HEK293 (cell line): ENCODE measurements at regions not wholly inside any gene's neighbourhood (a gene's known extent, or its start where the extent isn't known, plus 50 kb on each side); places are given as distances from the start of the nearest gene placed in this dataset.

Experiments
- FEZF1 ChIP-seq: fragments of 450-650 bp; formaldehyde crosslinking; IDR thresholded peaks from 2 replicates; pipeline ENCODE4 v1.5.1; 2016; ENCODE audit warnings: missing biosample characterization, missing genetic modification characterization
- KLF9 ChIP-seq: fragments of 450-650 bp; formaldehyde crosslinking; IDR thresholded peaks from 2 replicates; pipeline ENCODE4 v1.5.1; 2016; ENCODE audit warnings: missing biosample characterization, missing genetic modification characterization, low read depth
- ZNF132 ChIP-seq: fragments of 450-650 bp; formaldehyde crosslinking; IDR thresholded peaks from 2 replicates; pipeline ENCODE4 v1.5.1; 2017; ENCODE audit warnings: missing biosample characterization, missing genetic modification characterization, borderline replicate concordance
- ZNF133 ChIP-seq: fragments of 450-650 bp; formaldehyde crosslinking; IDR thresholded peaks from 2 replicates; pipeline ENCODE4 v1.5.1; 2016; ENCODE audit warnings: missing biosample characterization, missing genetic modification characterization
- ZNF274 ChIP-seq, 2 experiments: fragments of 200-500 bp in 1 of 2; fragments of 450-650 bp in 1 of 2; sonication (Bioruptor generic) in 1 of 2; formaldehyde crosslinking in 1 of 2; IDR thresholded peaks; 2 replicates each; pipeline versions ENCODE4 v1.5.1 to v1.6.1; 2014 to 2016; ENCODE audit warnings: borderline replicate concordance in 1 of 2, inconsistent platforms in 1 of 2, low read length in 1 of 2, missing biosample characterization in 1 of 2, missing genetic modification characterization in 1 of 2
- ZNF660 ChIP-seq: fragments of 450-650 bp; IDR thresholded peaks from 2 replicates; pipeline ENCODE4 v1.5.1; 2018; ENCODE audit warnings: missing biosample characterization, mild to moderate bottlenecking, missing genetic modification characterization
- ZNF843 ChIP-seq: fragments of 450-650 bp; formaldehyde crosslinking; IDR thresholded peaks from 2 replicates; pipeline ENCODE4 v1.5.1; 2016; ENCODE audit warnings: missing biosample characterization, missing genetic modification characterization
- TF ChIP-seq, protein P1 (sequence below): fragments of 450-650 bp; formaldehyde crosslinking; IDR thresholded peaks from 2 replicates; pipeline ENCODE4 v1.5.1; 2016; ENCODE audit warnings: missing biosample characterization, missing genetic modification characterization

DNA sequence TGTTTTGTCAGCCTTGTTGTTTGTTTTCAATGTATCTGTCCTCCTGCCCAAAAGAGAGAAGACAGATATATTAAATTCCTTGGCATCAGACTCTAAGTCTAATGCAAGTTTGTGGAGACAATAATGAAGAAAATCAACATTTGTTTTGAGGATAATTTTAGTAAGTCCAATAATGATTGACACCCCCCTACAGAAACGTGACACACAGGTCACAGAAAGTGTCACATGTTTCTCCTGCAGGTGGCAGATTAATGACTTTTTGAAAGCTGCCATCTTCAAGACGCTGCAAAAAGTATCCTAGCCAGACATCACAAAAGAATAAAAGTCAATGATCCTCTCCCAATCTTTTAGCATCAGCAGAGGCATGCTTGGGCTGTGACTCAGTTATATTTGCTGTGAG, 378.8 kb upstream of the TMPO start:
- TF ChIP-seq KLF9 (no peak), FEZF1 (tag by site-specific recombination) (no peak), ZNF843 (no peak), ZNF133 (tag by site-specific recombination) (no peak), ZNF274 (IDR thresholded peaks at IDR 0.05; ENCODE audit: low read length) (no peak), ZNF274 (tag by site-specific recombination; IDR thresholded peaks at IDR 0.05; ENCODE audit: borderline replicate concordance) (no peak), ZNF660 (tag by site-specific recombination) (no peak), ZNF132 (tag by site-specific recombination) (no peak)
- TF ChIP-seq, protein P1, sequence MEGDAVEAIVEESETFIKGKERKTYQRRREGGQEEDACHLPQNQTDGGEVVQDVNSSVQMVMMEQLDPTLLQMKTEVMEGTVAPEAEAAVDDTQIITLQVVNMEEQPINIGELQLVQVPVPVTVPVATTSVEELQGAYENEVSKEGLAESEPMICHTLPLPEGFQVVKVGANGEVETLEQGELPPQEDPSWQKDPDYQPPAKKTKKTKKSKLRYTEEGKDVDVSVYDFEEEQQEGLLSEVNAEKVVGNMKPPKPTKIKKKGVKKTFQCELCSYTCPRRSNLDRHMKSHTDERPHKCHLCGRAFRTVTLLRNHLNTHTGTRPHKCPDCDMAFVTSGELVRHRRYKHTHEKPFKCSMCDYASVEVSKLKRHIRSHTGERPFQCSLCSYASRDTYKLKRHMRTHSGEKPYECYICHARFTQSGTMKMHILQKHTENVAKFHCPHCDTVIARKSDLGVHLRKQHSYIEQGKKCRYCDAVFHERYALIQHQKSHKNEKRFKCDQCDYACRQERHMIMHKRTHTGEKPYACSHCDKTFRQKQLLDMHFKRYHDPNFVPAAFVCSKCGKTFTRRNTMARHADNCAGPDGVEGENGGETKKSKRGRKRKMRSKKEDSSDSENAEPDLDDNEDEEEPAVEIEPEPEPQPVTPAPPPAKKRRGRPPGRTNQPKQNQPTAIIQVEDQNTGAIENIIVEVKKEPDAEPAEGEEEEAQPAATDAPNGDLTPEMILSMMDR (tag by site-specific recombination): no peak
